Adrenal gland (tissue), 5 donors: ENCODE measurements at regions not wholly inside any gene's neighbourhood (a gene's known extent, or its start where the extent isn't known, plus 50 kb on each side); places are given as distances from the start of the nearest gene placed in this dataset.

ENCODE experiments used
- POLR2A ChIP-seq, 2 donors: fragments of 450-650 bp; IDR thresholded peaks; one replicate each; pipeline ENCODE4 v1.6.1; 2017; ENCODE audit warnings: antibody characterized with exemption in 2 of 2, mild to moderate bottlenecking in 2 of 2, moderate library complexity in 1 of 2
- TF ChIP-seq, protein P1 (sequence below), 6 experiments: fragments of 450-650 bp in 4 of 6; fragments of 200-600 bp in 2 of 6; sonication (generic) in 1 of 6; IDR thresholded peaks; 1 replicate in 5 of 6; 2 replicates in 1 of 6; pipeline versions ENCODE4 v1.5.1 to v1.8.0; 2016 to 2021; ENCODE audit warnings: antibody characterized with exemption in 6 of 6, mild to moderate bottlenecking in 2 of 6, moderate library complexity in 1 of 6
- donor health status: DM: no; HTN: no; CAD: no.

GRCh38 chr1:199758626-199759255 is 268.8 kb upstream of the NR5A2 start:
- TF ChIP-seq, protein P1, sequence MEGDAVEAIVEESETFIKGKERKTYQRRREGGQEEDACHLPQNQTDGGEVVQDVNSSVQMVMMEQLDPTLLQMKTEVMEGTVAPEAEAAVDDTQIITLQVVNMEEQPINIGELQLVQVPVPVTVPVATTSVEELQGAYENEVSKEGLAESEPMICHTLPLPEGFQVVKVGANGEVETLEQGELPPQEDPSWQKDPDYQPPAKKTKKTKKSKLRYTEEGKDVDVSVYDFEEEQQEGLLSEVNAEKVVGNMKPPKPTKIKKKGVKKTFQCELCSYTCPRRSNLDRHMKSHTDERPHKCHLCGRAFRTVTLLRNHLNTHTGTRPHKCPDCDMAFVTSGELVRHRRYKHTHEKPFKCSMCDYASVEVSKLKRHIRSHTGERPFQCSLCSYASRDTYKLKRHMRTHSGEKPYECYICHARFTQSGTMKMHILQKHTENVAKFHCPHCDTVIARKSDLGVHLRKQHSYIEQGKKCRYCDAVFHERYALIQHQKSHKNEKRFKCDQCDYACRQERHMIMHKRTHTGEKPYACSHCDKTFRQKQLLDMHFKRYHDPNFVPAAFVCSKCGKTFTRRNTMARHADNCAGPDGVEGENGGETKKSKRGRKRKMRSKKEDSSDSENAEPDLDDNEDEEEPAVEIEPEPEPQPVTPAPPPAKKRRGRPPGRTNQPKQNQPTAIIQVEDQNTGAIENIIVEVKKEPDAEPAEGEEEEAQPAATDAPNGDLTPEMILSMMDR (IDR thresholded peaks at IDR 0.05), result no peak
- TF ChIP-seq POLR2A (IDR thresholded peaks at IDR 0.05), result no peak
